G401.6 (cell line): ENCODE measurements at regions not wholly inside any gene's neighbourhood (a gene's known extent, or its start where the extent isn't known, plus 50 kb on each side); places are given as distances from the start of the nearest gene placed in this dataset.
"Not testable (repeated sequence)": the region's sequence is repeated elsewhere in the genome, so short reads cannot be mapped to it uniquely, and the experiment has no call there.

Experiments used
- FAIRE-seq: peaks from 2 replicates; lab custom pipeline; 2012; peaks lifted over from hg19 to GRCh38; lab: Jason Lieb, UNC

GRCh38 chr21:35521852-35522505 is 472.9 kb upstream of the RUNX1 start:
- FAIRE-seq = no peak

- no peak for FAIRE-seq
Observed at GRCh38 chr21:35521293-35521692, 472.2 kb upstream of the RUNX1 start.

GRCh38 chr21:35520856-35521255 is 471.8 kb upstream of the RUNX1 start:
- no peak for FAIRE-seq

- no peak for FAIRE-seq
Observed at GRCh38 chr21:35520302-35520701, 471.2 kb upstream of the RUNX1 start.

- FAIRE-seq = no peak
Observed at GRCh38 chr21:35517865-35518264, 468.8 kb upstream of the RUNX1 start.

- FAIRE-seq = not testable (repeated sequence)
Observed at GRCh38 chr21:35516292-35516691, 467.2 kb upstream of the RUNX1 start.

- no peak for FAIRE-seq
Observed at GRCh38 chr21:35512346-35512745, 463.2 kb upstream of the RUNX1 start.

- no peak for FAIRE-seq
Observed at GRCh38 chr21:35511696-35512162, 462.6 kb upstream of the RUNX1 start.

GRCh38 chr21:35510957-35511695 is 462.0 kb upstream of the RUNX1 start:
- no peak for FAIRE-seq

- no peak for FAIRE-seq
Observed at GRCh38 chr21:35510294-35510693, 461.2 kb upstream of the RUNX1 start.

GRCh38 chr21:35509001-35509704 is 460.1 kb upstream of the RUNX1 start:
- no peak for FAIRE-seq

GRCh38 chr21:35508139-35508888 is 459.2 kb upstream of the RUNX1 start:
- no peak for FAIRE-seq

GRCh38 chr21:35507181-35507759 is 458.2 kb upstream of the RUNX1 start:
- FAIRE-seq = no peak

- no peak for FAIRE-seq
Observed at GRCh38 chr21:35506771-35507170, 457.7 kb upstream of the RUNX1 start.

GRCh38 chr21:35506352-35506751 is 457.2 kb upstream of the RUNX1 start:
- no peak for FAIRE-seq

- FAIRE-seq = no peak
Observed at GRCh38 chr21:35504951-35505466, 455.9 kb upstream of the RUNX1 start.

- no peak for FAIRE-seq
Observed at GRCh38 chr21:35504277-35504676, 455.2 kb upstream of the RUNX1 start.

- FAIRE-seq = no peak
Observed at GRCh38 chr21:35503671-35504070, 454.6 kb upstream of the RUNX1 start.

- no peak for FAIRE-seq
Observed at GRCh38 chr21:35502821-35503220, 453.7 kb upstream of the RUNX1 start.

GRCh38 chr21:35497522-35497921 is 448.4 kb upstream of the RUNX1 start:
- FAIRE-seq = not testable (repeated sequence)

GRCh38 chr21:35491920-35492678 is 443.0 kb upstream of the RUNX1 start:
- FAIRE-seq = no peak
